HG03097 (cell line): ENCODE measurements at regions not wholly inside any gene's neighbourhood (a gene's known extent, or its start where the extent isn't known, plus 50 kb on each side); places are given as distances from the start of the nearest gene placed in this dataset.

ENCODE experiments used
- ATAC-seq: cut with Tn5 transposase; IDR thresholded peaks from one replicate; pipeline ENCODE4 v1.9.1; 2021; ENCODE audit not compliant: unreplicated experiment, low FRiP score

- no peak for ATAC-seq
These were observed 85.4 kb upstream of the ZNF516 start for GRCh38 chr18:76580288-76580962.

- ATAC-seq, result no peak
These were observed 84.3 kb upstream of the ZNF516 start for GRCh38 chr18:76579301-76579695.

GRCh38 chr18:76578571-76579300, 83.7 kb upstream of the ZNF516 start:
- no peak for ATAC-seq

GRCh38 chr18:76573325-76574025, 78.4 kb upstream of the ZNF516 start:
- ATAC-seq, result no peak

- ATAC-seq, result no peak
These were observed 77.6 kb upstream of the ZNF516 start for GRCh38 chr18:76572518-76573247.

- ATAC-seq, result no peak
These were observed 76.6 kb upstream of the ZNF516 start for GRCh38 chr18:76571689-76572088.

- no peak for ATAC-seq
These were observed 75.8 kb upstream of the ZNF516 start for GRCh38 chr18:76570856-76571255.

- no peak for ATAC-seq
These were observed 74.8 kb upstream of the ZNF516 start for GRCh38 chr18:76569644-76570419.

- ATAC-seq, result no peak
These were observed 73.7 kb upstream of the ZNF516 start for GRCh38 chr18:76568731-76569130.

- ATAC-seq, result no peak
These were observed 72.9 kb upstream of the ZNF516 start for GRCh38 chr18:76567835-76568445.

GRCh38 chr18:76566987-76567386, 71.9 kb upstream of the ZNF516 start:
- no peak for ATAC-seq

- ATAC-seq, result no peak
These were observed 70.5 kb upstream of the ZNF516 start for GRCh38 chr18:76565238-76566173.

- ATAC-seq, result no peak
These were observed 69.7 kb upstream of the ZNF516 start for GRCh38 chr18:76564655-76565237.

- ATAC-seq, result no peak
These were observed 69.1 kb upstream of the ZNF516 start for GRCh38 chr18:76564117-76564516.

- no peak for ATAC-seq
These were observed 67.5 kb upstream of the ZNF516 start for GRCh38 chr18:76562286-76563122.

- ATAC-seq, result no peak
These were observed 64.0 kb upstream of the ZNF516 start for GRCh38 chr18:76558881-76559667.
